OCI-LY7 (cell line): ENCODE measurements at regions not wholly inside any gene's neighbourhood (a gene's known extent, or its start where the extent isn't known, plus 50 kb on each side); places are given as distances from the start of the nearest gene placed in this dataset.

Experiments used
- BruUV-seq: library from RNA; stranded (reverse); fragments of 400-500 nt; replicated peaks from 2 replicates; lab custom pipeline; 2021; lab: Mats Ljungman, UMichigan
- CTCF ChIA-PET: fragments of 300-600 bp; sonication (Branson Sonifier 250); formaldehyde crosslinking; loops from one replicate; lab custom pipeline; 2022; ENCODE audit warnings: antibody characterized with exemption; ENCODE audit not compliant: unreplicated experiment; lab: Charles Lee
- POLR2A ChIA-PET: fragments of 300-600 bp; sonication (Branson Sonifier 250); formaldehyde crosslinking; loops from one replicate; lab custom pipeline; 2022; ENCODE audit warnings: antibody characterized with exemption; lab: Charles Lee
- DNase-seq: peaks from one replicate; pipeline ENCODE4 v3.0.0-alpha.2; 2015; ENCODE audit warnings: low spot score
- H2AFZ ChIP-seq: fragments of 200-600 bp; sonication (generic), shearing (Covaris generic); 2 replicates; pipeline ENCODE4 v1.6.1; 2014; ENCODE audit warnings: mild to moderate bottlenecking, antibody characterized with exemption, low read length, moderate library complexity
- H3K27ac ChIP-seq: fragments of 200-600 bp; sonication (generic); 2 replicates; pipeline ENCODE4 v1.5.1; 2014; ENCODE audit warnings: mixed run types, low read depth, mild to moderate bottlenecking, moderate library complexity, low read length, inconsistent platforms; ENCODE audit not compliant: poor library complexity, severe bottlenecking
- H3K36me3 ChIP-seq: fragments of 200-600 bp; sonication (generic); 2 replicates; pipeline ENCODE4 v1.6.1; 2014; ENCODE audit warnings: mild to moderate bottlenecking, antibody characterized with exemption, low read length, moderate library complexity, mixed read lengths; ENCODE audit not compliant: insufficient read depth
- H3K4me1 ChIP-seq: fragments of 200-600 bp; sonication (generic); 2 replicates; pipeline ENCODE4 v1.5.1; 2014; ENCODE audit warnings: mild to moderate bottlenecking, low read length; ENCODE audit not compliant: insufficient read depth, poor library complexity, severe bottlenecking
- H3K4me2 ChIP-seq: fragments of 200-600 bp; sonication (generic); 2 replicates; pipeline ENCODE4 v1.6.1; 2014; ENCODE audit warnings: mild to moderate bottlenecking, low read length
- H3K4me3 ChIP-seq: fragments of 200-600 bp; sonication (generic); 2 replicates; pipeline ENCODE4 v1.5.1; 2014; ENCODE audit warnings: mild to moderate bottlenecking, low read depth, low read length; ENCODE audit not compliant: poor library complexity, severe bottlenecking
- H3K79me2 ChIP-seq: fragments of 200-600 bp; sonication (generic); 2 replicates; pipeline ENCODE4 v1.6.1; 2016; ENCODE audit warnings: low read depth, mild to moderate bottlenecking, low read length, moderate library complexity, mixed read lengths; ENCODE audit not compliant: insufficient read depth
- H3K9me2 ChIP-seq: fragments of 200-600 bp; sonication (generic); 2 replicates; pipeline ENCODE4 v1.6.1; 2016; ENCODE audit warnings: mild to moderate bottlenecking, low read length, mixed read lengths; ENCODE audit not compliant: insufficient read depth
- H3K9me3 ChIP-seq: fragments of 200-600 bp; sonication (generic); 2 replicates; pipeline ENCODE4 v1.6.1; 2014; ENCODE audit warnings: mild to moderate bottlenecking, mixed run types, low read length, mixed read lengths
- H4K20me1 ChIP-seq: fragments of 200-600 bp; sonication (generic); 2 replicates; pipeline ENCODE4 v1.6.1; 2014; ENCODE audit warnings: mild to moderate bottlenecking, antibody characterized with exemption, low read length, moderate library complexity, mixed read lengths; ENCODE audit not compliant: insufficient read depth
- CTCF ChIP-seq: fragments of 200-600 bp; sonication (generic); conservative IDR thresholded peaks from 2 replicates; pipeline ENCODE4 v1.5.1; 2014; ENCODE audit warnings: mild to moderate bottlenecking, antibody characterized with exemption, low read length, moderate library complexity, mixed read lengths
- EZH2phosphoT487 ChIP-seq: fragments of 200-600 bp; sonication (generic); IDR thresholded peaks from 2 replicates; pipeline ENCODE4 v1.6.1; 2018; ENCODE audit warnings: low read depth, borderline replicate concordance, mild to moderate bottlenecking, mixed run types, antibody characterized with exemption, low read length, moderate library complexity, mixed read lengths
- intact Hi-C: fragments of 100-400 bp; cut with micrococcal nuclease; formaldehyde crosslinking; loops from one replicate; pipeline ENCODE4 v1.10.0; 2022; ENCODE audit not compliant: unreplicated experiment

- no TSS peak for BruUV-seq
- no peak overlapping the region for H2AFZ ChIP-seq
- H3K4me2 ChIP-seq, result no peak overlapping the region
- CTCF ChIA-PET, result no interaction called here
- TF ChIP-seq CTCF (no peak), EZH2phosphoT487 (no peak)
- no peaks in the 10 kb centered on the region for H3K79me2 ChIP-seq
- intact Hi-C loops, result no loop called here
- H3K9me3 ChIP-seq, result no peaks in the 10 kb centered on the region
- no peaks in the 10 kb centered on the region for H3K4me1 ChIP-seq
- no peak overlapping the region for H3K4me3 ChIP-seq
- no peaks in the 10 kb centered on the region for H4K20me1 ChIP-seq
- no peaks in the 10 kb centered on the region for H3K36me3 ChIP-seq
- POLR2A ChIA-PET, result interaction anchor here (0.7 kb wide), 1 partner anchor 9 kb away, joined by 3 read pairs; no protein-coding TSS in a partner anchor
- no peaks in the 10 kb centered on the region for H3K9me2 ChIP-seq
- DNase-seq, result no peak
- no peak overlapping the region for H3K27ac ChIP-seq
Observed at GRCh38 chr12:24400533-24400932, 451.1 kb upstream of the SOX5 start.

GRCh38 chr12:24398605-24399004, 449.1 kb upstream of the SOX5 start:
- Histone ChIP-seq H3K4me1 (no peaks in the 10 kb centered on the region), H3K36me3 (no peaks in the 10 kb centered on the region), H2AFZ (no peak overlapping the region), H3K27ac (no peak overlapping the region), H3K79me2 (no peaks in the 10 kb centered on the region), H3K9me2 (no peaks in the 10 kb centered on the region), H3K9me3 (no peaks in the 10 kb centered on the region), H3K4me3 (no peak overlapping the region), H3K4me2 (no peak overlapping the region), H4K20me1 (no peaks in the 10 kb centered on the region)
- TF ChIP-seq CTCF (no peak), EZH2phosphoT487 (no peak)
- no peak for DNase-seq
- ChIA-PET POLR2A (interaction anchor here (0.6 to 1.2 kb wide), 2 partner anchors 9 to 30 kb away, joined by 3 read pairs; no protein-coding TSS in a partner anchor), CTCF (no interaction called here)
- BruUV-seq, result no TSS peak
- intact Hi-C loops, result no loop called here

DNA sequence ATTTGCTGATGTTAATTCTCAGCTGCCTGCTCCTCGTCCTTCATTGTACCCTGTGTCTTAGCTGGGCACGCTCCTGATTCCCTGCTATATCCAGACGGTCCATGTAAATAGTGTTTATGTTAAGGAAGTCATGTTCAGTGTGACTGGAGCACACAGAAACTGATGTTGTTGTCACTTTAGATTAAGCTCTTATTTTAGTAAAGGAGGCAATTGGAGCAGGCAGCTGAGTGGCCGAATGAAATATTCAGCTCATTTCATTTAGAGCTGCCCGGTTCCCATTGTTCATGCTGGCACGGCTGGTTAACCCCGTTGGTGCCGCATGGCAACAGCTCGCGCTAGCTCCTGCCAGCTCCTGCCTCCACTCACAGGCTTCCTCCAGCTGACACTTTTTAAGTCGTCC, 446.8 kb upstream of the SOX5 start:
- BruUV-seq, result no TSS peak
- ChIA-PET CTCF (no interaction called here), POLR2A (interaction anchor here (0.8 kb wide), 1 partner anchor 13 kb away, joined by 3 read pairs; no protein-coding TSS in a partner anchor)
- H4K20me1 ChIP-seq, result no peaks in the 10 kb centered on the region
- no peaks in the 10 kb centered on the region for H3K79me2 ChIP-seq
- no peaks in the 10 kb centered on the region for H3K4me1 ChIP-seq
- no peak overlapping the region for H2AFZ ChIP-seq
- no peaks in the 10 kb centered on the region for H3K36me3 ChIP-seq
- no peaks in the 10 kb centered on the region for H3K9me3 ChIP-seq
- H3K4me3 ChIP-seq, result no peak overlapping the region
- intact Hi-C loops, result no loop called here
- H3K9me2 ChIP-seq, result no peaks in the 10 kb centered on the region
- no peak overlapping the region for H3K4me2 ChIP-seq
- DNase-seq, result no peak
- TF ChIP-seq EZH2phosphoT487 (no peak), CTCF (no peak)
- H3K27ac ChIP-seq, result no peak overlapping the region
